Panc1 (cell line): ENCODE measurements at regions not wholly inside any gene's neighbourhood (a gene's known extent, or its start where the extent isn't known, plus 50 kb on each side); places are given as distances from the start of the nearest gene placed in this dataset.

Source experiments
- ATAC-seq: fragments of 200-7000 bp; cut with Tn5 transposase; 2 replicates; pipeline ENCODE4 v1.9.1; 2020; ENCODE audit warnings: mild to moderate bottlenecking, moderate library complexity
- BruUV-seq: library from RNA; stranded (reverse); fragments of 400-500 nt; replicated peaks from 2 replicates; lab custom pipeline; 2021; lab: Mats Ljungman, UMichigan
- CTCF ChIA-PET: fragments of 300-600 bp; sonication (Branson Sonifier 250); formaldehyde crosslinking; loops from one replicate; lab custom pipeline; 2022; ENCODE audit warnings: antibody characterized with exemption; lab: Charles Lee
- POLR2A ChIA-PET: fragments of 300-600 bp; sonication (Branson Sonifier 250); formaldehyde crosslinking; loops from one replicate; lab custom pipeline; 2022; ENCODE audit warnings: antibody characterized with exemption; lab: Charles Lee
- DNase-seq: peaks from one replicate; pipeline ENCODE4 v3.0.0-alpha.2; 2010; ENCODE audit warnings: low read depth, low spot score
- H3K27ac ChIP-seq: 2 replicates; pipeline ENCODE4 v1.5.1; 2011; ENCODE audit warnings: mild to moderate bottlenecking, low read length, inconsistent platforms
- H3K27me3 ChIP-seq: fragments of 200-500 bp; sonication (Bioruptor generic); 2 replicates; pipeline ENCODE4 v1.6.0; 2014; ENCODE audit warnings: low read length, inconsistent platforms; ENCODE audit not compliant: control insufficient read depth, insufficient read depth
- H3K36me3 ChIP-seq: fragments of 200-500 bp; sonication (Bioruptor generic); 2 replicates; pipeline ENCODE4 v1.5.1; 2014; ENCODE audit warnings: inconsistent platforms, mild to moderate bottlenecking, low read length, moderate library complexity; ENCODE audit not compliant: control insufficient read depth, insufficient read depth
- H3K4me1 ChIP-seq: 2 replicates; pipeline ENCODE4 v1.5.1; 2011; ENCODE audit warnings: inconsistent platforms, mild to moderate bottlenecking, low read length, moderate library complexity; ENCODE audit not compliant: control insufficient read depth, insufficient read depth
- H3K4me3 ChIP-seq, 2 experiments: 2 replicates each; pipeline ENCODE4 v1.5.1; 2011 to 2012; ENCODE audit warnings: low read depth in 2 of 2, low read length in 2 of 2, mild to moderate bottlenecking in 2 of 2, inconsistent platforms in 1 of 2, moderate library complexity in 1 of 2
- H3K9me3 ChIP-seq: fragments of 200-500 bp; sonication (Bioruptor generic); 2 replicates; pipeline ENCODE4 v1.5.1; 2014; ENCODE audit warnings: low read depth, mild to moderate bottlenecking, inconsistent platforms, low read length, moderate library complexity; ENCODE audit not compliant: control insufficient read depth, insufficient read depth
- CTCF ChIP-seq: fragments of 450-650 bp; IDR thresholded peaks from 2 replicates; pipeline ENCODE4 v1.5.1; 2017; ENCODE audit warnings: mild to moderate bottlenecking
- POLR2AphosphoS5 ChIP-seq: IDR thresholded peaks from 2 replicates; pipeline ENCODE4 v1.6.1; 2012; ENCODE audit warnings: mild to moderate bottlenecking, low read depth, low read length, moderate library complexity
- SIN3A ChIP-seq: IDR thresholded peaks from 2 replicates; pipeline ENCODE4 v1.6.1; 2012; ENCODE audit warnings: low read depth, mild to moderate bottlenecking, low read length, moderate library complexity, borderline replicate concordance; ENCODE audit not compliant: insufficient read depth
- TCF7L2 ChIP-seq: IDR thresholded peaks from 2 replicates; pipeline ENCODE4 v1.6.1; 2011; ENCODE audit warnings: mild to moderate bottlenecking, low read depth, low read length, inconsistent platforms
- in situ Hi-C: cut with HindIII; loops from 2 replicates; pipeline ENCODE4 v1.10.0; 2016; ENCODE audit warnings: low sequenced_read_pairs, low pct_unique_long_range_greater_than_20kb
- intact Hi-C: fragments of 100-400 bp; cut with micrococcal nuclease; formaldehyde crosslinking; loops from one replicate; pipeline ENCODE4 v1.10.0; 2022; ENCODE audit not compliant: unreplicated experiment
- TF ChIP-seq, protein P1 (sequence below), 2 experiments: IDR thresholded peaks; 2 replicates each; pipeline ENCODE4 v1.6.1; 2011 to 2012; ENCODE audit warnings: low read depth in 2 of 2, control low read depth in 1 of 2, low read length in 1 of 2, mild to moderate bottlenecking in 1 of 2, moderate library complexity in 1 of 2; ENCODE audit not compliant: insufficient read depth in 1 of 2

DNA sequence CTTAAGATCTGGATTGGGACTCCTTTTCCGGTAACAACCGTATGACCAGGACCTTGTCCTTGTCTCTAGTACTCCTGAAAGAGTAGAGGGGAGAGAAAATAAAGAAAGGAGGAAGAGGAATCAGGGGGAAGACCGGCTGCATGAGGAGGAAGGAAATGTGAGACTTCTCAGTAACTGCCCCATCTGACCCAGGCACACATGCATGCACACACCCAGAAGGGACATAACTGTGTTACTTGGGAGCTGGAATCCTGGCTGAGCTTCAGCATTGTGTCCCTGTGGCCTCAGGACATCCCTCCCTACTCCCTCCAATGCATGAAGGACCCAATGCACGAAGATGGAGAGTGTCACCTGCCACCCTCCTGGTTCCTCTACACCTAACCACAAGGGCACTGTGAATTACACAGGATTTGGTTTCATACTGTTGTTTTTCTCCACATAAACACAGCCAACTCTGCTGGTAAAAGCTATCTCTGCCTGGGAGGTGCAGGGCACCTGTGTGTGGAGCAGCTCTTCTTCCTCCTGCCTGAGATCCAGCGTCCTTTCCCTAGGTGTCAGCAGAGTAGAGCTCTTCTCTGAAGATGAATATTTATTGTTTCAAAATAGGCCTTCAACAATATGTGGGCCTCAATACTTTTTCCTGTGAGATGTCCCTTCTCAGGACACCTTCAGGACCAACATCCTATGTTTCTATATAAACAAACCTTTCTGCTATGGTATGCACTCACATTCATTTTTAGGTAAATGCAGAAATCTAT lies 574.1 kb upstream of the ID2 start:
- intact Hi-C loops: no loop called here

DNA sequence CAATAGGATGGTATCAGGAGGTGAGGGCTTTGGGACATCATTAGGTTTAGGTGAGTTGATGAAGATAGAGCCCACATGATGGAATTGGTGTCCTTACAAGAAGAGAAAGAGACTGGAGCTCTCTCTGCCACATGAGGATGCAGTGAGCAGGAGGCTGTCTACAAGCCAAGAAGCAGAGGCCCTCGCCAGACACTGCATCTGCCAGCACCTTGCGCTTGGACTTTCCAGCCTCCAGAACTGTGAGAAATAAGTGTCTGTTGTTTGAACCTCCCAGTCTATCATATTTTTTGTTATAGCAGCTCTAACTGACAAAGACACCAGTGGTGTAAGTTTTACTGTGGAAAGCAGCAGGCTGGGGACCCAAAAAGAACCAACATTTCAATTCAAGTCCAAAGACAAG lies 571.1 kb upstream of the ID2 start:
- in situ Hi-C loops (no loop called here), intact Hi-C loops (no loop called here)
- CTCF ChIA-PET: no interaction called here
- no TSS peak for BruUV-seq
- H3K27me3 ChIP-seq: peaks cover 3% of the 10 kb centered on the region
- ATAC-seq (no peak), DNase-seq (no peak)
- no peak for TF ChIP-seq CTCF
- no peak for TF ChIP-seq TCF7L2
- TF ChIP-seq, protein P1, sequence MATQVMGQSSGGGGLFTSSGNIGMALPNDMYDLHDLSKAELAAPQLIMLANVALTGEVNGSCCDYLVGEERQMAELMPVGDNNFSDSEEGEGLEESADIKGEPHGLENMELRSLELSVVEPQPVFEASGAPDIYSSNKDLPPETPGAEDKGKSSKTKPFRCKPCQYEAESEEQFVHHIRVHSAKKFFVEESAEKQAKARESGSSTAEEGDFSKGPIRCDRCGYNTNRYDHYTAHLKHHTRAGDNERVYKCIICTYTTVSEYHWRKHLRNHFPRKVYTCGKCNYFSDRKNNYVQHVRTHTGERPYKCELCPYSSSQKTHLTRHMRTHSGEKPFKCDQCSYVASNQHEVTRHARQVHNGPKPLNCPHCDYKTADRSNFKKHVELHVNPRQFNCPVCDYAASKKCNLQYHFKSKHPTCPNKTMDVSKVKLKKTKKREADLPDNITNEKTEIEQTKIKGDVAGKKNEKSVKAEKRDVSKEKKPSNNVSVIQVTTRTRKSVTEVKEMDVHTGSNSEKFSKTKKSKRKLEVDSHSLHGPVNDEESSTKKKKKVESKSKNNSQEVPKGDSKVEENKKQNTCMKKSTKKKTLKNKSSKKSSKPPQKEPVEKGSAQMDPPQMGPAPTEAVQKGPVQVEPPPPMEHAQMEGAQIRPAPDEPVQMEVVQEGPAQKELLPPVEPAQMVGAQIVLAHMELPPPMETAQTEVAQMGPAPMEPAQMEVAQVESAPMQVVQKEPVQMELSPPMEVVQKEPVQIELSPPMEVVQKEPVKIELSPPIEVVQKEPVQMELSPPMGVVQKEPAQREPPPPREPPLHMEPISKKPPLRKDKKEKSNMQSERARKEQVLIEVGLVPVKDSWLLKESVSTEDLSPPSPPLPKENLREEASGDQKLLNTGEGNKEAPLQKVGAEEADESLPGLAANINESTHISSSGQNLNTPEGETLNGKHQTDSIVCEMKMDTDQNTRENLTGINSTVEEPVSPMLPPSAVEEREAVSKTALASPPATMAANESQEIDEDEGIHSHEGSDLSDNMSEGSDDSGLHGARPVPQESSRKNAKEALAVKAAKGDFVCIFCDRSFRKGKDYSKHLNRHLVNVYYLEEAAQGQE (IDR thresholded peaks at IDR 0.05; ENCODE audit: insufficient read depth in 1 of 2, low read depth in 2 of 2, low read length in 1 of 2): no peak
- TF ChIP-seq SIN3A: no peak
- TF ChIP-seq POLR2AphosphoS5: no peak
- H3K4me3 ChIP-seq: no peak overlapping the region
- H3K4me1 ChIP-seq: no peaks in the 10 kb centered on the region
- POLR2A ChIA-PET: no interaction called here
- H3K36me3 ChIP-seq: no peaks in the 10 kb centered on the region
- H3K27ac ChIP-seq: no peak overlapping the region
- H3K9me3 ChIP-seq: no peaks in the 10 kb centered on the region

More for the DNA sequence above, 574.1 kb upstream of the ID2 start:
- in situ Hi-C loops: no loop called here
- ChIA-PET POLR2A (no interaction called here), CTCF (no interaction called here)
- no peak for DNase-seq
- H3K4me3 ChIP-seq: no peak overlapping the region
- H3K4me1 ChIP-seq: no peaks in the 10 kb centered on the region
- peaks cover 14% of the 10 kb centered on the region for H3K27me3 ChIP-seq
- no TSS peak for BruUV-seq
- TF ChIP-seq TCF7L2 (no peak), SIN3A (no peak), POLR2AphosphoS5 (no peak), CTCF (no peak)
- TF ChIP-seq, protein P1 (IDR thresholded peaks at IDR 0.05; ENCODE audit: insufficient read depth in 1 of 2, low read depth in 2 of 2, low read length in 1 of 2): no peak
- H3K36me3 ChIP-seq: no peaks in the 10 kb centered on the region
- H3K27ac ChIP-seq: no peak overlapping the region
- H3K9me3 ChIP-seq: no peaks in the 10 kb centered on the region
- no peak for ATAC-seq
